Epithelial cell of proximal tubule (primary cell): ENCODE measurements at regions not wholly inside any gene's neighbourhood (a gene's known extent, or its start where the extent isn't known, plus 50 kb on each side); places are given as distances from the start of the nearest gene placed in this dataset.
"Not testable (repeated sequence)": the region's sequence is repeated elsewhere in the genome, so short reads cannot be mapped to it uniquely, and the experiment has no call there.

Experiments used
- DNase-seq: peaks from one replicate; pipeline ENCODE4 v3.0.0-alpha.2; 2011; ENCODE audit warnings: low read depth
- H3K4me3 ChIP-seq: 2 replicates; pipeline ENCODE4 v1.5.1; 2011; ENCODE audit warnings: low read depth, mild to moderate bottlenecking, low read length
- TF ChIP-seq, protein P1 (sequence below): conservative IDR thresholded peaks from 2 replicates; pipeline ENCODE4 v1.5.1; 2012; ENCODE audit warnings: low read depth, mild to moderate bottlenecking, low read length

DNA sequence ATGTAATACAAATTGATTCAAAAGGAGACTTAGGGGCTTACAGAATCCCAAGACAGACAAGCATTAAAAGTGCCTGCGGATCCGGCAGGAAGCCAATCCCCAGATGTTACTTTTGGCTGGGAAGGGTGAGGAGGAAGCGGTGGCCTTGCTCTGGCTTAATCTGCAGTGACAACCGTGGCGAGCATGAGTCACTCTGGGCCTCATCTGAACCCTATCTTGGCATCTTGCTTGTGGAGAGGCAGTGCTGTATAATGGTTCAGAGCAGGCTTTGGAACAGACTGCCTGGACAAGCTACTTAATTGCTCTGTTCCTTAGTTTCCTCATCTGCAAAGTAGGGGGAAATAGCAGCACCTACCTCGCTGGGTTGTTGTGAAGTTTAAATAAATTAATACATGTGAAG, 74.1 kb downstream of the XCL2 start:
- H3K4me3 ChIP-seq, result no peak overlapping the region
- no peak for DNase-seq
- TF ChIP-seq, protein P1, sequence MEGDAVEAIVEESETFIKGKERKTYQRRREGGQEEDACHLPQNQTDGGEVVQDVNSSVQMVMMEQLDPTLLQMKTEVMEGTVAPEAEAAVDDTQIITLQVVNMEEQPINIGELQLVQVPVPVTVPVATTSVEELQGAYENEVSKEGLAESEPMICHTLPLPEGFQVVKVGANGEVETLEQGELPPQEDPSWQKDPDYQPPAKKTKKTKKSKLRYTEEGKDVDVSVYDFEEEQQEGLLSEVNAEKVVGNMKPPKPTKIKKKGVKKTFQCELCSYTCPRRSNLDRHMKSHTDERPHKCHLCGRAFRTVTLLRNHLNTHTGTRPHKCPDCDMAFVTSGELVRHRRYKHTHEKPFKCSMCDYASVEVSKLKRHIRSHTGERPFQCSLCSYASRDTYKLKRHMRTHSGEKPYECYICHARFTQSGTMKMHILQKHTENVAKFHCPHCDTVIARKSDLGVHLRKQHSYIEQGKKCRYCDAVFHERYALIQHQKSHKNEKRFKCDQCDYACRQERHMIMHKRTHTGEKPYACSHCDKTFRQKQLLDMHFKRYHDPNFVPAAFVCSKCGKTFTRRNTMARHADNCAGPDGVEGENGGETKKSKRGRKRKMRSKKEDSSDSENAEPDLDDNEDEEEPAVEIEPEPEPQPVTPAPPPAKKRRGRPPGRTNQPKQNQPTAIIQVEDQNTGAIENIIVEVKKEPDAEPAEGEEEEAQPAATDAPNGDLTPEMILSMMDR, result no peak

DNA sequence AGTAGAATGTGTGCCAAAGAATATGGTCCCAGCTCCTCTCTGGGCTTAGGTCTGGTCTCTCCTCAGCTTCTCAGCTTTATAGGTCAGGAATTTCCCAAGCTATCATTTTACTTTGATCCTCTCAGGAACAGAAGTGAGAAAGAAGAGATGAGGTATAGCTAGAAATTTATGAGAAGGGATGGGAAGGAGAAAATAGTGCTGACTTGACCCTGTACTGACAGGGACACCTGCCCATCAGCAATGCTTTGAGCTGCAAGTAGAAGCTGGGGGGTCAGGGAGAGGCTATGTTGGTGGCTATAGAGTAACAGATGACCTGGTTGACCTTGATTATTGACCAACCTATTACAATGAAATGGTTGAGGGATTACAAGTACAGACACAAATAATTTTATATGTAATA, 75.0 kb downstream of the XCL2 start:
- H3K4me3 ChIP-seq, result no peak overlapping the region
- no peak for DNase-seq
- TF ChIP-seq, protein P1, result no peak

DNA sequence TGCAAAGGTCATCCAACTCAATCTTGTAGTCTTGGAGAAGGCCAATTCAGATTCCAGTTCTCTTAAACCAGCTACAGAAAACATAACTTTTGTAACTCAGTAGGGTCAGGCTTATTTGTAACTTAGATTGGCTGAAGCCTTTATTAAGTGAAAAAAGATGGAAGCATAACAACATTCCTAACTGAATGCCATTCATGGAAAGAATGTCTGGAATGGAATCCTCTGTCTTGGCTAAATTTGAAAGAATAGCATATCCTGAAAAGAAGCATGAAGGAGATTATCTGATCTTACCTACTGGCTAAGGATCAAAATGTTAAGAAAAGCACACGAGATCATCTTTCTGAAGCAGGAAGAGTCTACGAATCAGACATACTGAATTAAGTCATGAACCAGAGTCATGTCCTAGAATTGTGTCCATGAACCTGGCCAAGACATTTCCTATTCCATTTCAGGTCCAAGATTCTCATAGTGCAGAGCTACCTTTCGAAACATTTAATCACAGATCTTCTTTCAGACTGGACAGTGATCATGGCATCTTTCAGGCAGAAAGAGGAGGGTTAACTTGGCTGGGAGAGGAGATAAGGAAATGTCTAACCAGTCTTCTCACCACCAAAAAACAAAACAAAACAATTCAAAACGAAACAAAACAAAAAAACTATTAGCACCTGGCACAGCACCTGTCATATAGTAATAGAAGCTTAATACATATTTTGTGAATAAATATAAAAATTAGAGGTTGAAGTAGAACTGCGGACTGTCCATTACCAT, 75.6 kb downstream of the XCL2 start:
- TF ChIP-seq, protein P1, result no peak
- H3K4me3 ChIP-seq, result no peak overlapping the region
- no peak for DNase-seq

DNA sequence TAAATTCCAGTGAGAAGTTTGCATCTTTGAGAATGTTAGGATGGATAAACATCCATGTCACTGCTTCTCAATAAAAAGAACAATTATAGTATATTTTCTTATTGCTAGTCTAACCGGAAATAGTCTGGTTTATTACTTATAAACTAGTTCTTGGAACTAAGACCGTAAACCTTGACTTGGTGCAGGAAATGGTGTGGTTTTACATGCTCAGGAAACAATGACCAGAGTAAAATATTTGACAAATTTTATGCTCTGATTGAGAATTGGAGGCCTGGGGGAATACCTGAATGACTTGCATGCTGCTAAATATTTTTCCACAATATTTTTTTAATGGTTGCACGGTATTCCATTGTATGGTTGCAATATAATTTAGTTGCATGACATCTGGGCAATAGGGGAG, 76.3 kb downstream of the XCL2 start:
- DNase-seq, result no peak

DNA sequence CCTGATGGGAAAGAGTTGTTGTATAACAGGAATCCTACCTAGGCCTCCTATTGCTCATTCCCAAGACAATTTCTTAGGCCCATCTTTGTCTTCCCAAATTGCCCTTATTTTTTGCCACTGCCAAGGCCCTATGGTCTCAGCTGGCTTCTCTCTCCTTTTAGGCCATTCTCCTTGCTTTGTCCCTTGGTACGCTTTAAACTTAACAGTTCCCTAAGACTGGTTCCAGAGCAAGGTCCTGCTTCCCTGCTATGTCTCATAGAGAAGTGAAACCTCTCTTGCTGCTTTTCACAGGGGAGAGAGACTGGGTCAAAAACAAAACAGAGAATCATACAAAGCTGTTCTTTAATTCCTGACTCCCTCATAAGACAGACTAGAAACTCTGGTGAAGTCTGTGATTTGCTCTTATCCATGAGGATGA, 77.1 kb downstream of the XCL2 start:
- no peak overlapping the region for H3K4me3 ChIP-seq
- TF ChIP-seq, protein P1, result no peak
- no peak for DNase-seq

More for the DNA sequence above, 76.3 kb downstream of the XCL2 start:
- no peak overlapping the region for H3K4me3 ChIP-seq
- TF ChIP-seq, protein P1, result no peak

DNA sequence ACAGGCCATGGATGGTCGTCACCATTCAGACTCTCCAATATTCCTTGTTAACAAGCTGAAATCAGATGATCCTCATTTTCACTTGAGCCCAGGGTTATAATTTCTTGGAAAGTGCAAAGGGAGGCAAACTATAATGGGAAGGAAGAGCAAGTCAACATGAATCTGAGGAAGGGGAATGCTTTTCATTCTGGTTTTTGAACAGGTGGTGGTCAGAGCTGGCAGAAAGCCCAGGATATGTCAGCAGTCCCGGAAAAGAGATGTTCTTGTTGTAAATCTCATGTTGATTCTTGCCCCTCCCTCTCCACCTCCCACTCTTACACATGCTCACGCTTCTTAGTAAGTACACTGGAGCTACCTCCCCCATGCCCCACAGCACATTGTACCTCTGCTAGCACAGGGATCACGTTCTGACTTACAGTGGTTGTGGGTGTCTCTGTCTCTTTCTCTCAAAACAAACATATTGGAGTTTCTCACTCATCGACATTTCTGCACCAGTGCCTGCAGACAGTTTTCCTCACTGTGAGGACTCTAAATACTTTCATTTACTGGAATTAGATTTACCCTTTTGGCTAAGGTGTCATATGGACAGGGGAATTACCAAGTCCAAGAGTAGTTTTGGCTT, 77.6 kb downstream of the XCL2 start:
- H3K4me3 ChIP-seq, result no peak overlapping the region
- TF ChIP-seq, protein P1, result no peak
- DNase-seq, result no peak

DNA sequence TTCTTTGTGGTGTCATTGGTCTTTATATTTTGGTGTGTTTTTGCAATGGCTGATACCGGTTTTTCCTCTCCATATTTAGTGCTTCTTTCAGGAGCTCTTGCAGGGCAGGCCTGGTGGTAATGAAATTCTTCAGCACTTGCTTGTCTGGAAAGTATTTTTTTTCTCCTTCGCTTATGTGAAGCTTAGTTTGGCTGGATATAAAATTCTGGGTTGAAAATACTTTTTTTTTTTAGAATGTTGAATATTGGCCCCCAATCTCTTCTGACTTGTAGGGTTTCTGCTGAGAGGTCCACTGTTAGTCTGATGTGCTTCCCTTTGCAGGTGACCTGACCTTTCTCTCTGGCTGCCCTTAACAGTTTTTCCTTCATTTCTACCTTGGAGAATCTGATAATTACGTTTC, 82.7 kb downstream of the XCL2 start:
- not testable (repeated sequence) for H3K4me3 ChIP-seq

DNA sequence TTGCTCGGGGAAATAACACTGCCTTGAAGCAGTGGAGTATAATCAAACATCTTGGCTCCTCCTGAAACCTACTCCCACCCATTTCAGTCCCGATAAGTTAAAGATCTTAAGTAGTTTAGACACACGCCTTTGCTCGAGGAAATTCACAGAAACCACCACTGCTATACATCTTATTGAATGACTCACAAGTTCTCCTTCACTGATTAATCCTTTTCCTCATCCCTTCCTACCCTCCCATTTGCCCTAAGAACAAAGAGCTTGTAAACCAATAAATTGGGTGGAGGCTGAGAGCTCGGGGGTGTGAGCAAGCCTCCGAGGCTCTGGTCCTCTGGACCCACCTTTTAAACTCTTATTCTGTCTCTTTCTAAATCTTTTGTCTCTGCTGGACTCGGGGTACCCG, 86.5 kb downstream of the XCL2 start:
- not testable (repeated sequence) for H3K4me3 ChIP-seq, DNase-seq

More for the DNA sequence above, 82.7 kb downstream of the XCL2 start:
- not testable (repeated sequence) for DNase-seq
